ENCODE measurements at regions not wholly inside any gene's neighbourhood (a gene's known extent, or its start where the extent isn't known, plus 50 kb on each side); places are given as distances from the start of the nearest gene placed in this dataset.

- Histone ChIP-seq H3K27ac (ENCODE audit: low read depth, low read length) (no peak overlapping the region), H3K4me2 (ENCODE audit: insufficient read depth in 1 of 2, low read depth in 2 of 2, low read length in 2 of 2) (no peak overlapping the region), H3K27me3 (replicated peaks in 1 of 4; ENCODE audit: control insufficient read depth in 3 of 4, extremely low read depth in 1 of 4, insufficient read depth in 3 of 4, low read length in 3 of 4) (no peaks in the 10 kb centered on the region; a peak in 1 of 7 replicates), H3K23me2 (ENCODE audit: low read depth, low read length) (no peaks in the 10 kb centered on the region), H4K91ac (replicated peaks; ENCODE audit: insufficient read length, low read length) (no peak overlapping the region), H2BK120ac (replicated peaks; ENCODE audit: low read depth, low read length) (no peak overlapping the region), H3K4me3 (ENCODE audit: extremely low read depth in 1 of 4, insufficient read depth in 2 of 4, low read depth in 3 of 4, low read length in 4 of 4) (no peak overlapping the region), H4K8ac (ENCODE audit: extremely low read depth, insufficient read depth, low read length) (no peak overlapping the region), H3K14ac (ENCODE audit: insufficient read length) (no peak overlapping the region), H2BK15ac (ENCODE audit: low read length) (no peak overlapping the region), H4K20me1 (replicated peaks in 1 of 2; ENCODE audit: control insufficient read depth in 1 of 2, insufficient read depth in 2 of 2, low read length in 2 of 2) (no peaks in the 10 kb centered on the region), H2BK20ac (ENCODE audit: low read length) (no peak overlapping the region), H2BK12ac (ENCODE audit: low read depth, low read length) (no peak overlapping the region), H3K4me1 (replicated peaks in 1 of 4; ENCODE audit: control insufficient read depth in 3 of 4, insufficient read depth in 4 of 4, low read length in 3 of 4) (no peaks in the 10 kb centered on the region), H3K79me1 (ENCODE audit: low read depth, low read length) (no peaks in the 10 kb centered on the region), H2AFZ (ENCODE audit: low read length) (no peak overlapping the region), H3K9me3 (ENCODE audit: insufficient read depth in 2 of 2, low read depth in 1 of 2, low read length in 1 of 2) (no peaks in the 10 kb centered on the region), H3K4ac (replicated peaks; ENCODE audit: insufficient read length, low read depth, low read length) (no peak overlapping the region), H2BK5ac (ENCODE audit: low read depth, low read length) (no peak overlapping the region), H4K5ac (ENCODE audit: insufficient read length, low read depth, low read length) (no peak overlapping the region), H3K36me3 (ENCODE audit: control insufficient read depth in 2 of 4, insufficient read depth in 4 of 4, low read length in 3 of 4) (no peaks in the 10 kb centered on the region), H3K9ac (replicated peaks in 1 of 4; ENCODE audit: extremely low read depth in 1 of 4, low read depth in 3 of 4, low read length in 3 of 4) (no peak overlapping the region), H3K56ac (replicated peaks; ENCODE audit: insufficient read length, low read depth, low read length) (no peak overlapping the region), H3K18ac (ENCODE audit: extremely low read depth, low read length) (no peak overlapping the region), H3K23ac (ENCODE audit: insufficient read length) (no peak overlapping the region), H3K79me2 (ENCODE audit: control insufficient read depth in 1 of 2, insufficient read depth in 2 of 2, low read length in 2 of 2) (no peaks in the 10 kb centered on the region), H2AK5ac (ENCODE audit: low read depth, low read length) (no peak overlapping the region)
- no peak for TF ChIP-seq MAFK (IDR thresholded peaks at IDR 0.05; ENCODE audit: low read depth, low read length)
- no peak for TF ChIP-seq JUN (IDR thresholded peaks at IDR 0.05; ENCODE audit: low read depth, low read length)
- TF ChIP-seq SP1 (IDR thresholded peaks at IDR 0.05; ENCODE audit: low read depth, low read length) = no peak
- 90% methylated on average over 5 of the region's 5 CpGs; no CpG with 5 or more reads in 1 of the 2 experiments for WGBS, 2 experiments (ENCODE audit: extremely low coverage in 1 of 2, insufficient coverage in 1 of 2, insufficient read length in 1 of 2, insufficient replicate concordance in 2 of 2, low coverage in 1 of 2, low lambda C conversion rate in 2 of 2, missing lambda C conversion rate in 1 of 2)
- POLR2A ChIA-PET (ENCODE audit: partially characterized antibody) = no interaction called here
- CTCF ChIA-PET (ENCODE audit: partially characterized antibody) = no interaction called here
- DNase-seq (ENCODE audit: low read depth in 1 of 2, low spot score in 2 of 2) (no peak), FAIRE-seq (no peak)
These were observed 431.1 kb upstream of the CDH4 start for GRCh38 chr20:60820918-60821317.

Data from H1 (cell line).